GM19324 (cell line): ENCODE measurements at regions not wholly inside any gene's neighbourhood (a gene's known extent, or its start where the extent isn't known, plus 50 kb on each side); places are given as distances from the start of the nearest gene placed in this dataset.
"Not testable (repeated sequence)": the region's sequence is repeated elsewhere in the genome, so short reads cannot be mapped to it uniquely, and the experiment has no call there.

ENCODE experiments used
- ATAC-seq: cut with Tn5 transposase; IDR thresholded peaks from one replicate; pipeline ENCODE4 v1.9.1; 2021; ENCODE audit warnings: mild to moderate bottlenecking, moderate library complexity; ENCODE audit not compliant: unreplicated experiment, low FRiP score

DNA sequence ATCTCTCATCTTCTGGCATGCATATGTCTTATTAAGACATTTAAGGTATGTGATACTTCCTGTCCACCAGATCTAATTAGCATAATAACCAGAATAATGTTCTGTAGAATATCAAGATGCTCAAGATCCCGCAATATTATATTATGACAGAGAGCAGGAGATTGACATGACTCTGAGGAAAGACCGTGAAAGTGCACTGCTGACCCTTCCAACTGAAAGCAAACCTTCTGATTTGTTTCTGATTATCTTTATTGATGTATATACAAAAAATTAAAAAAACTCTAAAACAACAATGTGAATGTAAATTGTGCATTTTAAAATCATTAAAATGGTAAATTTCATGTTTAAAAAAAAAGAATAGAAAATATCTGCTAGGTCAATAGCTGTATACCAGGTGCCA is 184.4 kb upstream of the TMEM45B start:
- no peak for ATAC-seq

DNA sequence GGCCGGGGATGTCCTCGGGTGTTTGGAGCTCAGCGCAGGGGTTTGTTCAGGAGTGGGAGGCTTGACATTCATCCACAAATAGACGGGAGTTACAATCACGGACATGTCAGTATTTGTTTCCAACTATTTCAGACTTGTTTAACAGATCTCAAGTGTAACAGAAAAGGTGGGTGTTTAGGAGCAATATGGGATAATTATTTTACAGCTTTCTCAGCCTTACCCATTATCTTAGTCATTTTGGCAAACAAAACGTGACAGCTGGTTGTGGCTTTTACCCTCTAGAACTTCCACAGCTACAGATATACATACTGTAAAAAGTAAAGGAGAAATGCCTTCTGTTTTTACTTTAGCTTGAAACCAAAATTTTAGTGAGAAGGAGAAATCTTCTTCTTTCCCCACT is 178.7 kb upstream of the TMEM45B start:
- no peak for ATAC-seq

- ATAC-seq: no peak
These were observed 178.2 kb upstream of the TMEM45B start for GRCh38 chr11:129637473-129637872.

GRCh38 chr11:129637983-129638776 is 177.5 kb upstream of the TMEM45B start:
- no peak for ATAC-seq

- no peak for ATAC-seq
These were observed 176.3 kb upstream of the TMEM45B start for GRCh38 chr11:129639300-129639699.

DNA sequence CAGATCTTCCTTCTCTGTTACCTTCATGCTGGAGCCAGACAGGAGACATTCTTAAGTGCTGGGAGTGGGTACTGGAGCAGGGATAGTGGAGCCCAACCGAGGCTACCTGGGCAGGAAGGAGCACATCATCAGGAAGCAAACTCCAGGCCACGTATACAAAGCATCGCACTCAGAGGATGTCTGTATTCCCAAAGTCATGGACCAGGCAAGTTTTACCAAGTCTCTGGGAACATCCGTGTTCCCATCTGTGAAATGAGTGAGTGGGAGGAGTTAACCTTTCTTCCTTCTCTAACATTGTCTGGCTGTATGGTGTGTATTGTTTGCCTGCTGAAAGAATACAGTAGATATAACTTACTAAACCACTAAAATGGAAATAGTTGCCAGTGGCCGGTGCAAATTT is 175.0 kb upstream of the TMEM45B start:
- ATAC-seq: no peak

GRCh38 chr11:129643031-129643721 is 172.5 kb upstream of the TMEM45B start:
- no peak for ATAC-seq

DNA sequence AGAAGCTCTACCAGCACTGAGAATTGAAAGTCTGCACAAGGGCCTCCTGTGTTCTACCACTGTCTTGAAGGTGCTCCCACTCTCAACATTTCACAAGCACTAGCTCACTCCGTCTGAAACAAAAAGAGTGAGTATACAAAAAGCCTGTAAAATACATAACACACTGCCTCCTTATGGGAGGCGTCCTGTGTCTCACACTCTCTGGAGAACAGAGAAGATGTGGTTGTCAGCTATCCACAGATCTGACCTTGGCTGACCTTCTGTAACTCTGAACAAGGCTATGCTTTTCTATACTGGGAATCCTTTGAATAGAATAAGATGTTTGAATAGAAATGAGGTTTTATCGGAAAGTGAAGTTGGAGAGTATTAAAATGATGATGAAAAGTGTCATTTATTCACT is 171.3 kb upstream of the TMEM45B start:
- ATAC-seq: no peak

DNA sequence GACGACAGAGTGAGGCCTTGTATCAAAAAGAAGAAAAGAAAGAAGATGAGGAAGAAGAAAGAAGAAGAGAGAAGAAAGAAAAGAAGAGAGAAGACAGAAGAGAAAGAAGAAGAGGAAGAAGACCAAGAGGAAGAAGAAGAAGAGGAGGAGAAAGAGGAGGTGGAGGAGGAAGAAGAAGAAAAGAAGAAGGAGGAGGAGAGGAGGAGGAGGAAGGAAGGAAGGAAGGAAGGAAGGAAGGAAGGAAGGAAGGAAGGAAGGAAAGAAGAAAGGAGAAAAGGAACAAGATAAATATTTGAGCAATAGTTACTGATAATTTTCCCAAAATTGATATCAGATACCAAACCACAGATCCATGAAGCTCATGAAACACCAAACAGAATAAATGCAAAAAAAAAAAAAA is 169.7 kb upstream of the TMEM45B start:
- ATAC-seq: no peak

GRCh38 chr11:129650044-129650443 is 165.6 kb upstream of the TMEM45B start:
- ATAC-seq: not testable (repeated sequence)

DNA sequence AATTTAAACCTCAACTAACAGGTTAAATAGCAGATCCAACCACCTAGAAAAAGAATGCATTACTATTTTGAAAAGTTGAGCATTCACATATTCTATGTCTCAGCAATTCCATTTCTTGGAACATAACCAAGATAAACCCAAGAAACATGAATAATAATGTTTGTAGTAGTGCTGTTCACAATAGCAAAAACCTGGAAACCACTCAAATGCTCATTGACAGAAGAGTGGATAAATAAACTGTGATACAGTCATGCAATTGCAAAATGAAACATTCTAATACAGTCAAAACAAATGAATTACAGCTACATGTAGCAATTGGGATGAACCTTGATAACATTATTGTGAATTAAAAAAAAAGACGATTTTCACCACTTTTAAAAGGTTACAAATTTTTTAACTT is 162.8 kb upstream of the TMEM45B start:
- ATAC-seq: no peak

DNA sequence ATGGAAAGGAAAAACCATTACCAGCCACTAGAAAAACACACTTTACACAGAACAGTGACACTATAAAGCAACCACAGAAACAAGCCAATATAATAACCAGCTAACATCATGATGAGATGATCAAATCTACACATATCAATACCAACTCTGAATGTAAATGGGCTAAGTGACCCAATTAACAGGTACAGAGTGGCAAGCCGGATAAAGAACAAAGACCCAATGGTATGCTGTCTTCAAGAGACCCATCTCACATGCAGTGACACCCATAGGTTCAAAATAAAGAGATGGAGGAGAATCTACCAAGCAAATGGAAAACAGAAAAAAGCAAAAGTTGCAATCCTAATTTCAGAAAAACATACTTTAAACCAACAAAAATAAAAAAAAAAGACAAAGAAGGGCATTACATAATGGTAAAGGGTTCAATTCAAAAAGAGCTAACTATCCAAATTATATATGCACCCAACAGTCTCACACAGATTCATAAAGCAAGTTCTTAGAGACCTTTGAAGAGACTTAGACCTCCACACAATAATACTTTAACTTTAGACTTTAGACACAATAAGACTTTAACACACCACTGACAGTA is 160.3 kb upstream of the TMEM45B start:
- no peak for ATAC-seq

- no peak for ATAC-seq
These were observed 157.7 kb upstream of the TMEM45B start for GRCh38 chr11:129657866-129658525.

DNA sequence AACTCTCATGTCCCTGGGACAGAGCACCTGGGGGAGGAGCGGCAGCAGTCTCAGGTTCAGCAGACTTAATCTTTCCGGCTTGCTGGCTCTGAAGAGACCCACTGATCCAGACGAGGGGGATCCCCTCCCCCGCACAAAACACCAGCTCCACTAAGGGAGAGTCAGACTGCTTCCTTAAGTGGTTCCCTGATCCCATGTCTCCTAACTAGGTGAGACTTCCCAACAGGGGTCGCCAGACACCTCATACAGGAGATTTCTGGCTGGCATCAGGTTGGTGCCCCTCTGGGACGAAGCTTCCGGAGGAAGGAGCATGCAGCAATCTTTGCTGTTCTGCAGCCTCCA is 157.2 kb upstream of the TMEM45B start:
- ATAC-seq: no peak

DNA sequence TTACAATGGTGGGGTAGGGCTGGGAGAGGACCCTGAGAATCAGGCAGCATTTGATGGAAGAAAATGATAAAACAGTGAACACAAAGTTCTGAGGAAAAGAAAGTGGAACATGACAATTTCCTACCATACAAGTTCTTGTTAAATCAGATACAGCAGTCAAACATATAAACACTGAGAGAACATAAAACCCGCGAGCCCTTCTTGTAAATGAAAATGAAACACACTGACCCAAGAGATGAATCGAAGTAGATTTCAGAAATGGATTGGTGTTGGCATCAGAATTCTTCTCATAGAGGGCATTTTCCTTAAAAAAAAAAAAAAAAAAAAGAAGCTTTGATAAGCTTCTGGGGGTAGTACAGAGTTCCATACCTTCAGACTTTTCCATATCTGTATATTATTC is 134.7 kb upstream of the TMEM45B start:
- ATAC-seq: no peak

DNA sequence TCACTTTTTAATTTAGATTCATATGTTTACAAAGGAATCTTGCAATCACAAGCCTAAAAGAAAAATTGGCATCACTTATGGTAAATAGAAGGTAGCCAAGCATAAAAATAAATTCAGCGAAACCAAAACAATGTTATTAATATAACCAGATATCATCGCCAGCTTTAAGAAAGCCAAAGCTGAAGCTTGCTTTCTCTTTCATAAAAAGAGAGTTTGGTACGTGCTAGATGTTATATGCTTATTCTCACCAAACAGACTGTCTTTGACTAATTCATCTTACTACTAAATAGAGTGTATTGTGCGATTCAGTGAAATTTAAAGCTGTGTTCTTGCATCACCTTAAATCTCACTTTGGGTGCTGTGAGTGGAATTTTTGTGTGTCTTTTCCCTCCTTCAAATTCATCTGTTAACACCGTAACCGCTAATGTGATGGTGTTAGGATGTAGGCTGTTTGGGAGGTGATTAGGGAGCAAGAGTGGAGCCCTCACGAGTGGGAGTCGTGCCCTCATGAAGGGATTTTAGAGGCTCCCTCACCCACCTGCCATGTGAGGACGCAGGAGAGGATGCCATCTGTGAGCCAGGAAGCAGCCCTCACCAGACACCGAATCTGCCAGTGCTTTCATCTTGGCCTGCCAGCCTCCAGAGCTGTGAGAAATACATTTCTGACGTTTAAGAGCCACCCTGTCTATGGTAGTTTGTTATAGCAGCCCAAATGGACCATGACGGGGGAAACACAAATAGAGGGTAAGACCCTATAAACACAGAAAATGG is 134.1 kb upstream of the TMEM45B start:
- ATAC-seq: no peak

- ATAC-seq: no peak
These were observed 129.4 kb upstream of the TMEM45B start for GRCh38 chr11:129686269-129686668.

- no peak for ATAC-seq
These were observed 124.5 kb upstream of the TMEM45B start for GRCh38 chr11:129691142-129691541.

GRCh38 chr11:129694538-129694937 is 121.1 kb upstream of the TMEM45B start:
- no peak for ATAC-seq

DNA sequence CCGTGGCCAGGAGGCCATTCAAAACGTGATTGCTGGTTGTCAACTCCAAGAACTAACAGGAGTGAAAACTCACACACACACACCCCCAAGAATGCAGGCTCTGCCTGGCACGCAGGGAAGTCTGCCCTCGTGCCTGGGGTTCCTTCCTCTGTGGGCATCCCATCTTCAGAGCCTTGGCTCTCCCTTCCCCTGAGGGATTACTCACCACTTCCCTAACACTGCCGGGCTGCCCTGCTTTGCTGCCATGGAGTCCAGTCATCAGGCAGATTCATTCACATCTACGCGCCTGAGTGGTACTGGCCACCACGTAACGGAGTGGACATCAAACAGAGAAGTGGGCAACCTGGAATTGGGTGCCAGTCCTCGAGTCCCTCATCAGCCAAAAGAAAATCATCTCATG is 120.7 kb upstream of the TMEM45B start:
- ATAC-seq: no peak
